ENCODE measurements at regions not wholly inside any gene's neighbourhood (a gene's known extent, or its start where the extent isn't known, plus 50 kb on each side); places are given as distances from the start of the nearest gene placed in this dataset.

- TF ChIP-seq CTCF (IDR thresholded peaks at IDR 0.05) = no peak
- no peak for TF ChIP-seq POLR2AphosphoS5 (IDR thresholded peaks at IDR 0.05; ENCODE audit: low read depth, low read length)
- TF ChIP-seq SIN3A (IDR thresholded peaks at IDR 0.05; ENCODE audit: borderline replicate concordance, insufficient read depth, low read depth, low read length) = no peak
- TF ChIP-seq, protein P1, sequence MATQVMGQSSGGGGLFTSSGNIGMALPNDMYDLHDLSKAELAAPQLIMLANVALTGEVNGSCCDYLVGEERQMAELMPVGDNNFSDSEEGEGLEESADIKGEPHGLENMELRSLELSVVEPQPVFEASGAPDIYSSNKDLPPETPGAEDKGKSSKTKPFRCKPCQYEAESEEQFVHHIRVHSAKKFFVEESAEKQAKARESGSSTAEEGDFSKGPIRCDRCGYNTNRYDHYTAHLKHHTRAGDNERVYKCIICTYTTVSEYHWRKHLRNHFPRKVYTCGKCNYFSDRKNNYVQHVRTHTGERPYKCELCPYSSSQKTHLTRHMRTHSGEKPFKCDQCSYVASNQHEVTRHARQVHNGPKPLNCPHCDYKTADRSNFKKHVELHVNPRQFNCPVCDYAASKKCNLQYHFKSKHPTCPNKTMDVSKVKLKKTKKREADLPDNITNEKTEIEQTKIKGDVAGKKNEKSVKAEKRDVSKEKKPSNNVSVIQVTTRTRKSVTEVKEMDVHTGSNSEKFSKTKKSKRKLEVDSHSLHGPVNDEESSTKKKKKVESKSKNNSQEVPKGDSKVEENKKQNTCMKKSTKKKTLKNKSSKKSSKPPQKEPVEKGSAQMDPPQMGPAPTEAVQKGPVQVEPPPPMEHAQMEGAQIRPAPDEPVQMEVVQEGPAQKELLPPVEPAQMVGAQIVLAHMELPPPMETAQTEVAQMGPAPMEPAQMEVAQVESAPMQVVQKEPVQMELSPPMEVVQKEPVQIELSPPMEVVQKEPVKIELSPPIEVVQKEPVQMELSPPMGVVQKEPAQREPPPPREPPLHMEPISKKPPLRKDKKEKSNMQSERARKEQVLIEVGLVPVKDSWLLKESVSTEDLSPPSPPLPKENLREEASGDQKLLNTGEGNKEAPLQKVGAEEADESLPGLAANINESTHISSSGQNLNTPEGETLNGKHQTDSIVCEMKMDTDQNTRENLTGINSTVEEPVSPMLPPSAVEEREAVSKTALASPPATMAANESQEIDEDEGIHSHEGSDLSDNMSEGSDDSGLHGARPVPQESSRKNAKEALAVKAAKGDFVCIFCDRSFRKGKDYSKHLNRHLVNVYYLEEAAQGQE (IDR thresholded peaks at IDR 0.05; ENCODE audit: insufficient read depth in 1 of 2, low read depth in 2 of 2, low read length in 1 of 2) = no peak
- TF ChIP-seq TCF7L2 (IDR thresholded peaks at IDR 0.05; ENCODE audit: low read depth, low read length) = no peak
- Histone ChIP-seq H3K27ac (ENCODE audit: low read length) (no peak overlapping the region), H3K9me3 (ENCODE audit: control insufficient read depth, insufficient read depth, low read depth, low read length) (no peaks in the 10 kb centered on the region), H3K36me3 (ENCODE audit: control insufficient read depth, insufficient read depth, low read length) (no peaks in the 10 kb centered on the region), H3K4me1 (ENCODE audit: control insufficient read depth, insufficient read depth, low read length) (no peaks in the 10 kb centered on the region), H3K27me3 (ENCODE audit: control insufficient read depth, insufficient read depth, low read length) (no peaks in the 10 kb centered on the region), H3K4me3 (ENCODE audit: low read depth in 2 of 2, low read length in 2 of 2) (no peak overlapping the region)
- ChIA-PET POLR2A (no interaction called here), CTCF (no interaction called here)
- ATAC-seq (no peak), DNase-seq (ENCODE audit: low read depth, low spot score) (no peak)
- intact Hi-C loops (cut with micrococcal nuclease; ENCODE audit: unreplicated experiment) = no loop called here
- in situ Hi-C loops (cut with HindIII; ENCODE audit: low pct_unique_long_range_greater_than_20kb, low sequenced_read_pairs) = no loop called here
- no TSS peak for BruUV-seq (replicated peaks)
Measured at GRCh38 chr10:26939290-26939961, 78.7 kb upstream of the ABI1 start.

GRCh38 chr10:26938578-26938977, 77.8 kb upstream of the ABI1 start:
- Histone ChIP-seq H3K4me3 (ENCODE audit: low read depth in 2 of 2, low read length in 2 of 2) (no peak overlapping the region), H3K9me3 (ENCODE audit: control insufficient read depth, insufficient read depth, low read depth, low read length) (no peaks in the 10 kb centered on the region), H3K27ac (ENCODE audit: low read length) (no peak overlapping the region), H3K27me3 (ENCODE audit: control insufficient read depth, insufficient read depth, low read length) (no peaks in the 10 kb centered on the region), H3K36me3 (ENCODE audit: control insufficient read depth, insufficient read depth, low read length) (no peaks in the 10 kb centered on the region), H3K4me1 (ENCODE audit: control insufficient read depth, insufficient read depth, low read length) (no peaks in the 10 kb centered on the region)
- no peak for TF ChIP-seq CTCF (IDR thresholded peaks at IDR 0.05)
- TF ChIP-seq, protein P1 (IDR thresholded peaks at IDR 0.05; ENCODE audit: insufficient read depth in 1 of 2, low read depth in 2 of 2, low read length in 1 of 2) = no peak
- no peak for TF ChIP-seq POLR2AphosphoS5 (IDR thresholded peaks at IDR 0.05; ENCODE audit: low read depth, low read length)
- no peak for TF ChIP-seq SIN3A (IDR thresholded peaks at IDR 0.05; ENCODE audit: borderline replicate concordance, insufficient read depth, low read depth, low read length)
- TF ChIP-seq TCF7L2 (IDR thresholded peaks at IDR 0.05; ENCODE audit: low read depth, low read length) = no peak
- intact Hi-C loops (cut with micrococcal nuclease; ENCODE audit: unreplicated experiment) (no loop called here), in situ Hi-C loops (cut with HindIII; ENCODE audit: low pct_unique_long_range_greater_than_20kb, low sequenced_read_pairs) (no loop called here)
- DNase-seq (ENCODE audit: low read depth, low spot score) (no peak), ATAC-seq (no peak)
- ChIA-PET POLR2A (no interaction called here), CTCF (no interaction called here)
- no TSS peak for BruUV-seq (replicated peaks)
